Naive B cell (primary cell): ENCODE measurements at regions not wholly inside any gene's neighbourhood (a gene's known extent, or its start where the extent isn't known, plus 50 kb on each side); places are given as distances from the start of the nearest gene placed in this dataset.

Experiments
- ATAC-seq, 2 donors: fragments of 150-1000 bp; cut with Tn5 transposase; 2 replicates each; pipeline ENCODE4 v1.10.0; 2021; ENCODE audit warnings: low read depth in 2 of 2, mild to moderate bottlenecking in 2 of 2, moderate library complexity in 2 of 2
- DNase-seq: peaks from one replicate; pipeline ENCODE4 v3.0.0; 2022
- H3K27ac Mint-ChIP-seq, 6 donors: one replicate each; pipeline ENCODE4 v1.8.0; 2020 to 2022; ENCODE audit warnings: mild to moderate bottlenecking in 6 of 6, mixed read lengths in 6 of 6, moderate library complexity in 5 of 6, inconsistent platforms in 2 of 6
- H3K27me3 Mint-ChIP-seq, 3 donors: one replicate each; pipeline ENCODE4 v1.8.0; 2021 to 2022; ENCODE audit warnings: mixed read lengths in 3 of 3, mild to moderate bottlenecking in 1 of 3
- H3K36me3 Mint-ChIP-seq, 2 donors: one replicate each; pipeline ENCODE4 v1.8.0; 2020 to 2022; ENCODE audit warnings: mixed read lengths in 2 of 2, inconsistent platforms in 1 of 2, mild to moderate bottlenecking in 1 of 2
- H3K4me1 Mint-ChIP-seq, 3 donors: one replicate each; pipeline ENCODE4 v1.8.0; 2020 to 2022; ENCODE audit warnings: mixed read lengths in 3 of 3, inconsistent platforms in 1 of 3, mild to moderate bottlenecking in 1 of 3, moderate library complexity in 1 of 3
- H3K4me3 Mint-ChIP-seq, 8 donors: one replicate each; pipeline ENCODE4 v1.8.0; 2020 to 2022; ENCODE audit warnings: mild to moderate bottlenecking in 8 of 8, mixed read lengths in 8 of 8, moderate library complexity in 8 of 8, inconsistent platforms in 2 of 8
- H3K9me3 Mint-ChIP-seq, 7 donors: one replicate each; pipeline ENCODE4 v1.8.0; 2020 to 2022; ENCODE audit warnings: mixed read lengths in 7 of 7, mild to moderate bottlenecking in 5 of 7, inconsistent platforms in 2 of 7, moderate library complexity in 1 of 7

- no peaks in the 10 kb centered on the region for H3K4me1 Mint-ChIP-seq
- no peak for DNase-seq
- peaks cover 0 to 16% (median 0%) of the 10 kb centered on the region in 3 donors for H3K27me3 Mint-ChIP-seq
- no peak overlapping the region for H3K27ac Mint-ChIP-seq
- H3K9me3 Mint-ChIP-seq = peaks cover 5 to 19% (median 9%) of the 10 kb centered on the region in 7 donors
- no peak overlapping the region for H3K4me3 Mint-ChIP-seq
- H3K36me3 Mint-ChIP-seq = peaks cover 0 to 6% of the 10 kb centered on the region in 2 donors
- ATAC-seq = no peak
These were observed 140.1 kb upstream of the CAMK1G start for GRCh38 chr1:209443361-209443931.

- no peak for ATAC-seq
- H3K36me3 Mint-ChIP-seq = peaks cover 0 to 6% of the 10 kb centered on the region in 2 donors
- H3K4me3 Mint-ChIP-seq = no peak overlapping the region
- H3K27ac Mint-ChIP-seq = no peak overlapping the region
- H3K27me3 Mint-ChIP-seq = peaks cover 0 to 16% (median 0%) of the 10 kb centered on the region in 3 donors
- peaks cover 5 to 14% (median 9%) of the 10 kb centered on the region in 7 donors for H3K9me3 Mint-ChIP-seq
- no peak for DNase-seq
- H3K4me1 Mint-ChIP-seq = no peaks in the 10 kb centered on the region
These were observed 139.4 kb upstream of the CAMK1G start for GRCh38 chr1:209443975-209444651.

- peaks cover 1 to 11% (median 3%) of the 10 kb centered on the region in 7 donors for H3K9me3 Mint-ChIP-seq
- no peak overlapping the region for H3K4me3 Mint-ChIP-seq
- ATAC-seq (no peak), DNase-seq (no peak)
- peaks cover 0 to 12% (median 0%) of the 10 kb centered on the region in 3 donors for H3K27me3 Mint-ChIP-seq
- H3K4me1 Mint-ChIP-seq = no peaks in the 10 kb centered on the region
- peaks cover 0 to 3% of the 10 kb centered on the region in 2 donors for H3K36me3 Mint-ChIP-seq
- H3K27ac Mint-ChIP-seq = peak overlapping the region in 1 of 6 donors; percentile 87
These were observed 138.6 kb upstream of the CAMK1G start for GRCh38 chr1:209444961-209445360.

DNA sequence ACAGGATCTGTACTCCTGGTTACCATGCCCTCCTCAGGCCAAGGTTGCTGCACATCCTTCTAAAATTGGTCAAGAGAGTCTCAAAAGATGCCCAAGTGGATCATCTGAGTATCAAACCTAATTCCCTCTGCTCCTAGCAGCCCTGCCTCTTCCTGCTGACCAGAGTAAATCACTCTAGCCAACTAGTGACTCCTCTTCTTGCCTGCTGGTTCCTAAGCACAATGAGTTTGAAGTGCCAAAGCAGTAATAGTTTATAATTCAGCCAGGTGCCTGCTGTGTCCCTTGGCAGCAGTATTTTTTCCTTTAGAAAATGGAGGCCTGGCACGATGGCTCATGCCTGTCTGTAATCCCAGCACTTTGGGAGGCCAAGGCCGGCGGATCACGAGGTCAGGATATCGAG is 137.9 kb upstream of the CAMK1G start:
- DNase-seq = no peak
- no peak for ATAC-seq
- Mint-ChIP-seq H3K9me3 (peaks cover 0 to 8% (median 0%) of the 10 kb centered on the region in 7 donors), H3K36me3 (no peaks in the 10 kb centered on the region), H3K4me3 (no peak overlapping the region), H3K27ac (no peak overlapping the region), H3K27me3 (peaks cover 0 to 8% (median 0%) of the 10 kb centered on the region in 3 donors), H3K4me1 (no peaks in the 10 kb centered on the region)

DNA sequence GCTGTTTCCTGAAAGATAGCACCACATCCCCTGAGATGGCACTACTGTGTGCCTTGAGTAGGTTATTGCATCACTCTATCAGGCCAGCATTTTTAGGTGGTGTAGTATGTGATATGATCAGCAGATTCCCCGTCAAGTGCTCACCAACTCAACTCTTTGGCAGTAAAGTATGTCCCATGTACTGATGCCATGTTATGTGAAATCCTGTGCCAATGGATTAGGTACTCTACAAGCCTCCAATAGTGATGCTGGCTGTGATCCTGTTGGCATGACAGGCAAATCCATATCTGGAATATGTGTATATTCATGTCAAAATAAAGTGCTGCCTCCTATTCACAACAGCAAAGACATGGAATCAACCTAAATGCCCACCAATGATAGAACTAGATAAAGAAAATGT is 137.2 kb upstream of the CAMK1G start:
- Mint-ChIP-seq H3K36me3 (no peaks in the 10 kb centered on the region), H3K4me1 (no peaks in the 10 kb centered on the region), H3K9me3 (peaks cover 0 to 8% (median 0%) of the 10 kb centered on the region in 7 donors), H3K27ac (no peak overlapping the region), H3K27me3 (peaks cover 0 to 10% (median 5%) of the 10 kb centered on the region in 3 donors), H3K4me3 (no peak overlapping the region)
- DNase-seq (no peak), ATAC-seq (no peak)

DNA sequence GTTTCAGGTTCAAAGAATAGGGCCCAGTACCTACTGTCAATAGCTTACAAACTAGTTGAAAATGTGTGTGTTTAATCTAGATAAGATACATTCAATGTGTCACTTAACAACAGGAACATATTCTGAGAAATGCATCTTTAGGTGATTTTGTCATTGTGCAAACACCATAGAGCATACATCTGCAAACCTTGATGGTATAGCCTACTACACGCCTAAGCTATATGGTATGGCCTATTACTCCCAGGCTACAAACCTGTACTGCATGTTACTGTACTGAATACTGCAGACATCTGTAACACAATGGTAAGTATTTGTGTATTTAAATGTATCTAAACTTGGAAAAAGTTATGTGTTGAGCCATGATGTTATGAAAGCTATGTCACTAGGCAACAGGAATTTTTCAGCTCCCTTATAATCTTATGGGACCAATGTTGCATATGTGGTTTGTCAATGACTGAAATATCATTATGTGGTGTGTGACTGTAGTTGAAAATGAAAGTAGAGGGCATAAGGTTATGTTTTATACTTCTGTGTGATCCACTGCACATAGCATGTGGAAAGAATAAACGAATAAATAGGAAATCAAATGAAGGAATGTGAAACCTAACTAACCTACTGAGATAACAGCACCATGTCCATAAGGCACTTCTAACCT is 129.0 kb upstream of the CAMK1G start:
- Mint-ChIP-seq H3K27me3 (peaks cover 12 to 28% (median 24%) of the 10 kb centered on the region in 3 donors), H3K27ac (no peak overlapping the region), H3K4me1 (no peaks in the 10 kb centered on the region), H3K36me3 (no peaks in the 10 kb centered on the region), H3K9me3 (peaks cover 0 to 4% (median 0%) of the 10 kb centered on the region in 7 donors), H3K4me3 (no peak overlapping the region)
- DNase-seq (no peak), ATAC-seq (no peak)

GRCh38 chr1:209455145-209455544 is 128.4 kb upstream of the CAMK1G start:
- H3K27me3 Mint-ChIP-seq = peaks cover 12 to 28% (median 24%) of the 10 kb centered on the region in 3 donors
- no peak for ATAC-seq
- no peak overlapping the region for H3K27ac Mint-ChIP-seq
- peaks cover 0 to 4% (median 0%) of the 10 kb centered on the region in 7 donors for H3K9me3 Mint-ChIP-seq
- H3K4me3 Mint-ChIP-seq = no peak overlapping the region
- DNase-seq = no peak
- H3K4me1 Mint-ChIP-seq = no peaks in the 10 kb centered on the region
- H3K36me3 Mint-ChIP-seq = no peaks in the 10 kb centered on the region

GRCh38 chr1:209455661-209456358 is 127.7 kb upstream of the CAMK1G start:
- no peaks in the 10 kb centered on the region for H3K4me1 Mint-ChIP-seq
- DNase-seq = no peak
- H3K9me3 Mint-ChIP-seq = peaks cover 0 to 4% (median 0%) of the 10 kb centered on the region in 7 donors
- H3K4me3 Mint-ChIP-seq = no peak overlapping the region
- no peak for ATAC-seq
- peaks cover 12 to 28% (median 24%) of the 10 kb centered on the region in 3 donors for H3K27me3 Mint-ChIP-seq
- no peak overlapping the region for H3K27ac Mint-ChIP-seq
- H3K36me3 Mint-ChIP-seq = no peaks in the 10 kb centered on the region

- DNase-seq = no peak
- H3K36me3 Mint-ChIP-seq = no peaks in the 10 kb centered on the region
- peaks cover under 1 to 12% (median 7%) of the 10 kb centered on the region in 7 donors for H3K9me3 Mint-ChIP-seq
- H3K4me3 Mint-ChIP-seq = no peak overlapping the region
- H3K27ac Mint-ChIP-seq = peak overlapping the region in 1 of 6 donors; percentile 46
- peaks cover 12 to 20% (median 14%) of the 10 kb centered on the region in 3 donors for H3K27me3 Mint-ChIP-seq
- no peak for ATAC-seq
- no peaks in the 10 kb centered on the region for H3K4me1 Mint-ChIP-seq
These were observed 126.6 kb upstream of the CAMK1G start for GRCh38 chr1:209456878-209457277.

DNA sequence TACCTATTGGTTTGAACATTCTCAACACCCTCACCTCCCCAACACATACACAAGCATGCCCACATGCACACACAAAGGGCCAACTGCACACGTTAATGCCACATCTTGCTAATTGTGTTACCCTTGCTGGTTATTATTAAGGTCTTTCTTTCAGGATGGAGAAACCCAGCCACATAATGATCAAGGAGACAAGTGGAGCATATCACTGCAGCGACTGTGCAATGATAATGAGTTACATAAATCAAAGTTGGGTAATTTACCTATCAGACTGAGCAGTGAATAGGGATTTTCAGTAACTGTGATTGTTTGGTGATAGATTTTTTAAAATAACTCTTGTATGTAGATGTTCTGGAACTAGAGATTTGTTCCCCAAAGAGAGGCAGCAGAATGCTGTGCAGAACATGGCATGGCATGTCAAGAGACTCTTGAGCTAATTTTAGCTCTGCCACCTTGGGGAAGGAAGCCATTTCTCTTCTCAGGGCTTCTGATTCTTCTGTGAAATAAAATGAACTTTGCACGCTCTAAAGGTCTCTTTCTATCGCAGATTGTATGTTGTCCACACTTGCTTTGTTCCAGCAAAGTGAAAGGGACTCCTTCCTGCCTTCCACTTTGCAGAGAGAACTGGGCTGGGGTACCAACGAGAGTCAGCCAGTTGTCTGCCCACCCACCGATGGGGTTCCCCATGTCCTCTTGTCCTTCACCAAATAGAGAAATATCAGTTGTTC is 126.0 kb upstream of the CAMK1G start:
- Mint-ChIP-seq H3K36me3 (no peaks in the 10 kb centered on the region), H3K9me3 (peaks cover 3 to 17% (median 7%) of the 10 kb centered on the region in 7 donors), H3K27me3 (peaks cover 10 to 14% (median 12%) of the 10 kb centered on the region in 3 donors), H3K4me3 (no peak overlapping the region), H3K4me1 (no peaks in the 10 kb centered on the region), H3K27ac (peak overlapping the region in 2 of 6 donors; percentile 2 to 46)
- no peak for ATAC-seq
- DNase-seq = no peak

DNA sequence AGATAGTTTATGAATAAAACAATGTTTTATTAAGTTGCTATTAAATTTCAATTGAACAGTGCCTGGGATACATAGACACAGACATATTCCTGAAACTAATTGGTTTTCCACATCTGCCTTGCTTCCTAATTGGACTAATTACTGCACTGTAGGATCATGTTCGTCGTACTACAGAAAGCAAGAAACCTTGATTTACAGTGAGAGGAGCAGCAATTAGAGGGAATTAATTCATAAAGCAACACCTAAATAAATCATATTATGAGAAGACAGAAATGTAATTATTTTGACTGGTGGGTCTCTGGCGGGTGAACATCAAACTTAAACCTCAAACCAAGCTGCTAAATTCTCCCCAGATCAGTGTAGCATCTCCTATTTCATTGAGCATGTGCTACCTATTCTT is 124.6 kb upstream of the CAMK1G start:
- DNase-seq (no peak), ATAC-seq (no peak)
- H3K4me1 Mint-ChIP-seq = no peaks in the 10 kb centered on the region
- no peak overlapping the region for H3K4me3 Mint-ChIP-seq
- peaks cover 3 to 19% (median 9%) of the 10 kb centered on the region in 7 donors for H3K9me3 Mint-ChIP-seq
- H3K27ac Mint-ChIP-seq = no peak overlapping the region
- peaks cover 10 to 12% (median 10%) of the 10 kb centered on the region in 3 donors for H3K27me3 Mint-ChIP-seq
- no peaks in the 10 kb centered on the region for H3K36me3 Mint-ChIP-seq

DNA sequence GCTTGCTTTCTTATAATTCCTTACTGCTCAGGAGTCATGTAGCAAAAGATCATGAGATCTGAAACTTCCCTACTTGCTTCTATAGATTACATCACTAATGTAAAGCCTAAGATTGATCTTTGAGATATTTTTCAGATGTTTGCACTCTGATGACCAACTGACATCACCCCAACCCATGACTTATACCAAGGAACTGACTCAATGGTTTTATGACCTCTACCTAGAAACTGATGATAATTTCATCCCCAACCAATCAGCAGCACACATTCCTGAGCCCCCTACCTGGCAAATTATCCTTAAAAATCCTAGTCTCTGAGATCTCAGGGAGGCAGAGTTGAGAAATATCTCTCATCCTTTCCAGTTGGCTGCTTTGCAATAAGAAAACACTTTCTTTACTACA is 122.3 kb upstream of the CAMK1G start:
- Mint-ChIP-seq H3K4me3 (no peak overlapping the region), H3K4me1 (no peaks in the 10 kb centered on the region), H3K27me3 (peaks cover 12 to 22% (median 18%) of the 10 kb centered on the region in 3 donors), H3K9me3 (peaks cover 3 to 19% (median 9%) of the 10 kb centered on the region in 7 donors), H3K36me3 (no peaks in the 10 kb centered on the region), H3K27ac (no peak overlapping the region)
- no peak for DNase-seq
- ATAC-seq = no peak

- Mint-ChIP-seq H3K9me3 (peaks cover 3 to 19% (median 9%) of the 10 kb centered on the region in 7 donors), H3K36me3 (no peaks in the 10 kb centered on the region), H3K27me3 (peaks cover 13 to 20% (median 17%) of the 10 kb centered on the region in 3 donors), H3K4me1 (no peaks in the 10 kb centered on the region), H3K4me3 (no peak overlapping the region), H3K27ac (no peak overlapping the region)
- DNase-seq (no peak), ATAC-seq (no peak)
These were observed 121.1 kb upstream of the CAMK1G start for GRCh38 chr1:209462433-209462832.
